ENCODE measurements at regions not wholly inside any gene's neighbourhood (a gene's known extent, or its start where the extent isn't known, plus 50 kb on each side); places are given as distances from the start of the nearest gene placed in this dataset.

- no peak for TF ChIP-seq CTCF (IDR thresholded peaks at IDR 0.05)
- no peak for TF ChIP-seq POLR2A (IDR thresholded peaks at IDR 0.05; ENCODE audit: low read length)
- no peak for TF ChIP-seq REST (IDR thresholded peaks at IDR 0.05)
- no peak for TF ChIP-seq RNF2 (IDR thresholded peaks at IDR 0.05; ENCODE audit: borderline replicate concordance, low read depth)
- TF ChIP-seq MAX (IDR thresholded peaks at IDR 0.05) = no peak
- no peak for TF ChIP-seq PHF8 (IDR thresholded peaks at IDR 0.05; ENCODE audit: borderline replicate concordance, low read depth)
- TF ChIP-seq ZSCAN20 (CRISPR knock-in tag; IDR thresholded peaks at IDR 0.05) = no peak
- no peak for TF ChIP-seq USF2 (IDR thresholded peaks at IDR 0.05)
- TF ChIP-seq CBX2 (IDR thresholded peaks at IDR 0.05; ENCODE audit: borderline replicate concordance, low read depth) = no peak
- TF ChIP-seq HDAC2 (IDR thresholded peaks at IDR 0.05) = no peak
- no peak for TF ChIP-seq KDM5A (IDR thresholded peaks at IDR 0.05)
- no peak for TF ChIP-seq EHF (CRISPR knock-in tag; IDR thresholded peaks at IDR 0.05)
- no peak for TF ChIP-seq EP300 (IDR thresholded peaks at IDR 0.05)
Measured at GRCh38 chr15:47506329-47507100, 210.8 kb upstream of the SEMA6D start.

All from A549 (cell line).